ENCODE measurements at regions not wholly inside any gene's neighbourhood (a gene's known extent, or its start where the extent isn't known, plus 50 kb on each side); places are given as distances from the start of the nearest gene placed in this dataset.

DNA sequence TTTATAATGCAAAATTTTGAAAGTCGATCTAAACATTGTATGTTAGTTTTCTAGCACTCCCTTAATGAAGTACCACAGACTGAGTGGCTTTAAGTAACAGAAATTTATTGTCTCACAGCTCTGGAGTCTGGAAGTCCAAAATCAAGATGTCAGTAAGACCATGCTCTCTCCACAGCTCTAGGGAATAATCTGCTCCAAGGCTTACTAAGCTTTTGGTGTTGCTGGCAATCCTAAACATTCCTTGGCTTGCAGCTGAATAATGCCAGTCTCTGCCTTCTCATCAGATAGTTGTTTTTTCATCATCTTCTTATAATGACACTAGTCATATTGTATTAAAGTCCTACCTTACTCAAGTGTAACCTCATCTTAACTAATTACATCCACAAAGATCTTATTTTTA, 102.2 kb downstream of the RASSF9 start:
- FAIRE-seq (no peak), DNase-seq (ENCODE audit: low spot score) (no peak)

DNA sequence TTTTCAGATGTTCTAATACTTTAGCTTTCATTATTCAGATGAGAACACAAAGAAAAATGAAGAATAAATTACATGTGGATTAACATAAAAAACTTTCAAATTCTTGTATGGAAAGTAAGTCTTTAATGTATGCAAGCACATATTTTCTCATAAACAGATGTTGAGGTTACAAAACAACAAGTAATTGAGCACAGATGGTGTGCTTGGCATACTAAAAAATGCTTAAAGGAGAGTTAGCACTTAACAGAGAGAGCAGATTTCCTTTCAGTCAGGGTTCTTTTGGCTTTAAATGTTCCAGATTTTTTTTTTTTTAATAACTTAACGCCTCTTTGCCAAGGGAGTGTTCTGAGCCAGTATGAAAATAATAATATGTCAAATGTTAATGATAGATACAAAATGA, 96.0 kb downstream of the RASSF9 start:
- DNase-seq (ENCODE audit: low spot score) (no peak), FAIRE-seq (no peak)

DNA sequence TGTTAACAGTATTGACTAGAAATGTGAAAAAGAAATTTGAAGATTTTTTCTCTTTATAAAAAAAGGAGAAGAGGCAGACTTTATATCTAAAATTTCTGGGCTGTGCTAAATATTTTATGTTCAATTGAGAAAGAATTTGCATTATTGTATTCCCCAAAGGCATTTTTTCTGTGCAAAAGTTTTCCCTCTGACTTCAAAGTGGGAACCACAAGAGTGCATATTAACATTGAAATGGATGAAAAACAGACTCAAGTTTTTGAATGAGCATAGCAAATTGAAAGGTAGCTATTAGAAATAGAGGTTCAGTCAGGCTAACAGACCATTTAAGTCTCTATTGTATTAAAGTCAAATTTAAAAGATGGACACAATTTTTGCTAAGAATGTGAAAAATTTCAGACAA, 95.2 kb downstream of the RASSF9 start:
- FAIRE-seq (no peak), DNase-seq (ENCODE audit: low spot score) (no peak)

DNA sequence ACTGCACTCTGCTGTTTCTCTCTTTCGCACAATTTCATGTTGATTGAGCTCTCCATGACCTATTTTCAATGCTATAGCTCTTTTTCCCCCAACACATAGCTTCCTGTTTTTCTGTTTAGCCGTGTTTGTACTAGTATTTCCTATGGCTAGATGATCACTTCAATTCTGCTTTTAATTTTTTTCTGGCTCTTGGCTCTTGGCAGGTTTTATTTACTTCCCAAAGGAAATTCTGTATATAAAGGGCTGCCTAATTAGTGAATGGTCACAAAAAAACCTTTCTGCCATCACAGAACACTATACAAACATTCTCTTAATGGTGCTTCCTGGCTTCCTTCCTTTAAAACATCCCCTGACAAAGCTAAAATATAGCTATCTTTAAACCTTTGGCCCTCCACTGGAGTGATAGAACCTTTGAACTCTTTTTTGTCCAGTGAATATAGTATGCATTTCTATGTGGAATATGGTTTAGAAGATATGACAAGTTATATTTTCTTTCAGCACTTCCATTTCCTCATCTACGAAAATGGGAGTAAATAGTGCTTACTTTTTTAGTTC, 88.2 kb downstream of the RASSF9 start:
- no peak for DNase-seq (ENCODE audit: low spot score)
- no peak for FAIRE-seq
